ENCODE measurements at regions not wholly inside any gene's neighbourhood (a gene's known extent, or its start where the extent isn't known, plus 50 kb on each side); places are given as distances from the start of the nearest gene placed in this dataset.

GRCh38 chr6:167643223-167643622, 183.5 kb upstream of the AFDN start:
- no peak for TF ChIP-seq ZNF747 (tag by site-specific recombination; IDR thresholded peaks at IDR 0.05)
- no peak for TF ChIP-seq CTCF (tag by site-specific recombination; IDR thresholded peaks at IDR 0.05)
- TF ChIP-seq KLF1 (tag by site-specific recombination; IDR thresholded peaks at IDR 0.05): no peak
- no peak for TF ChIP-seq ZNF174 (tag by site-specific recombination; IDR thresholded peaks at IDR 0.05)
- no peak for TF ChIP-seq ZNF449 (tag by site-specific recombination; IDR thresholded peaks at IDR 0.05)
